ENCODE measurements at regions not wholly inside any gene's neighbourhood (a gene's known extent, or its start where the extent isn't known, plus 50 kb on each side); places are given as distances from the start of the nearest gene placed in this dataset.

- TF ChIP-seq POLR2AphosphoS5 (IDR thresholded peaks at IDR 0.05; ENCODE audit: low read depth, low read length) (no peak), CTCF (IDR thresholded peaks at IDR 0.05) (no peak), FOSL2 (IDR thresholded peaks at IDR 0.05; ENCODE audit: borderline replicate concordance, low read depth) (no peak)
Measured at GRCh38 chr2:129056959-129057317, 738.3 kb upstream of the HS6ST1 start.

Measured in SK-N-SH (cell line).